HUES6 (cell line): ENCODE measurements at regions not wholly inside any gene's neighbourhood (a gene's known extent, or its start where the extent isn't known, plus 50 kb on each side); places are given as distances from the start of the nearest gene placed in this dataset.

Source experiments
- H3K27ac ChIP-seq: 2 replicates; pipeline ENCODE4 v1.7.0; 2013; ENCODE audit warnings: low read depth, mild to moderate bottlenecking, low read length, inconsistent platforms
- H3K27me3 ChIP-seq: 2 replicates; pipeline ENCODE4 v1.6.1; 2013; ENCODE audit warnings: low read length; ENCODE audit not compliant: control insufficient read depth, insufficient read depth
- H3K36me3 ChIP-seq: 2 replicates; pipeline ENCODE4 v1.6.1; 2013; ENCODE audit warnings: low read length; ENCODE audit not compliant: control insufficient read depth, insufficient read depth
- H3K4me1 ChIP-seq: 2 replicates; pipeline ENCODE4 v1.6.1; 2013; ENCODE audit warnings: low read length; ENCODE audit not compliant: control insufficient read depth, insufficient read depth
- H3K4me3 ChIP-seq: 2 replicates; pipeline ENCODE4 v1.5.1; 2013; ENCODE audit warnings: low read depth, low read length
- H3K9ac ChIP-seq: one replicate; pipeline ENCODE4 v1.6.1; 2013; ENCODE audit warnings: mild to moderate bottlenecking, low read length
- H3K9me3 ChIP-seq: 2 replicates; pipeline ENCODE4 v1.6.1; 2013; ENCODE audit warnings: low read depth, low read length; ENCODE audit not compliant: control insufficient read depth, insufficient read depth

DNA sequence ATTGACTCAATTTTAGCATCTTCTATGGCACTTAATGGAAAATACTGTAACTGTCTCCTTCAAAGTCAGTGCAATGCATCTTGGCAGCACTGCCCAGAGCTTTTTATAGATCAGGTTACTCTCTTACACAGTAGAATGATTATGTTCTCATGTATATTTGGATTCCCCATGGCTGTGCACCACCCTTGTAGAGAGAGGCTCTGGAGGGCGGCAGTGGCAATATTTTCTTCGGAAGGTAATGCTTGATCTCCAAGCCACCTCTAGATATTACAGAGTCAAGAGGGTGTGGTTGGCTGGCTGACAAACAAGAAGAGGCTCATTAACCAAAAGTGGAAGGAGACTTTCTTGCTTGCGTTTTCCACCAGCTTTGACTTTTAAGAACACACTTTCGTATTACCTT is 72.8 kb upstream of the ARSJ start:
- H3K36me3 ChIP-seq: no peaks in the 10 kb centered on the region
- H3K4me1 ChIP-seq: no peaks in the 10 kb centered on the region
- no peak overlapping the region for H3K27ac ChIP-seq
- H3K27me3 ChIP-seq: no peaks in the 10 kb centered on the region
- no peak overlapping the region for H3K4me3 ChIP-seq
- H3K9ac ChIP-seq: no peak overlapping the region
- H3K9me3 ChIP-seq: no peaks in the 10 kb centered on the region

DNA sequence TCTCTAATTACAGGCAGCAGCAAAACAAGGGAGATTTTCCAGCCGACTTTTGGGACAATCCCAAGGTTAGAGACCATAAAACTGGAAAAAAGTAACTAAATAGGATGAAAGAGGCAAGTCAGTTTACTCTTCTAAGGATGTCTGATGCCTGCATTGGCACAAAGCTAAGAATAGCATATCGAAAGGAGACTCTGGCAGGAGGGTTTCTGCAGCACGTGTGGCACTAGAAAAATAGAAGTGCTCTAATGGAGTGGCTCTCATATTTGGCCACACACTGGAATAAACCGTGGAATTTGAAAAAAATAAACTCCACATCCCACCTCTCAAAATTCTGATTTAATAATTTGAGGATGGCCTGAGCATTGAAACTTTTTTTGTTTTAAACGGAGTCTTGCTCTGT is 77.2 kb upstream of the ARSJ start:
- Histone ChIP-seq H3K27me3 (no peaks in the 10 kb centered on the region), H3K36me3 (no peaks in the 10 kb centered on the region), H3K9ac (no peak overlapping the region), H3K4me3 (no peak overlapping the region), H3K27ac (no peak overlapping the region), H3K4me1 (no peaks in the 10 kb centered on the region), H3K9me3 (no peaks in the 10 kb centered on the region)

DNA sequence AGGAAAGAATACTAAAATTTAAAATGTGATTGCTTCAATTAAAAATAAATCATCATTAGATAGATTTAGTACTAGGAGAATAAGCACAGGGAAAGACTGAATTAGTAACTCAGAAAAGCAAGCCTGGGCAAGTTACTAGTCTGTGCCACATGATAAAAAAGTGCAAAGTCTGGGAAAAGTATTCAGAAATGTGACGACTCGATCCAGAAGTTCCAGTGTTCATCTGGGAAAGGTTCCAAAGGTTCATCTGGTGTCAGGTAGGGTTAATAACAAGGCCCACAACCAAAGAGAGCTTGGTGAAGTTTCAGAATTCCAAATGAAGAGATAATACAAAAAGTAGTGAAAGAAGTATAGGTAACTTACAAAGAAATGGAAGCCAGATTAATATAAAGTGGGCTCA is 78.3 kb upstream of the ARSJ start:
- H3K9me3 ChIP-seq: no peaks in the 10 kb centered on the region
- no peak overlapping the region for H3K4me3 ChIP-seq
- H3K27ac ChIP-seq: no peak overlapping the region
- no peaks in the 10 kb centered on the region for H3K4me1 ChIP-seq
- H3K27me3 ChIP-seq: no peaks in the 10 kb centered on the region
- H3K9ac ChIP-seq: no peak overlapping the region
- H3K36me3 ChIP-seq: no peaks in the 10 kb centered on the region

GRCh38 chr4:114062499-114062898 is 83.1 kb upstream of the ARSJ start:
- Histone ChIP-seq H3K27me3 (no peaks in the 10 kb centered on the region), H3K27ac (no peak overlapping the region), H3K9ac (no peak overlapping the region), H3K4me3 (no peak overlapping the region), H3K36me3 (no peaks in the 10 kb centered on the region), H3K4me1 (no peaks in the 10 kb centered on the region), H3K9me3 (no peaks in the 10 kb centered on the region)

DNA sequence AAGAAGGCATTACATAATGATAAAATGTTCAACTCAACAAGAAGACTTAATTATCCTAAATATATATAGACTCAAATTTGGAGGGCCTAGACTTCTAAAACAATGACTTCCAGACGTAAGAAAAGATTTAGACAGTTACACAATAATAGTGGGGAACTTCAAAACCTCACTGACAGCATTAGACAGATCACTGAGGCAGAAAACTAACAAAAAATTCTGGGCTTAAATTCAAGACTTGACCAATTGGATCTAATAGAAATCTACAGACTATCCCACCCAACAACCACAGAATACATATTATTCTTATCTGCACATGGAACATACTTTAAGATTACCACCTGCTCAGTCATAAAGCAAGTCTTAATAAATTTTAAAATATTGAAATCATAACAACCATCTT is 93.3 kb upstream of the ARSJ start:
- no peaks in the 10 kb centered on the region for H3K36me3 ChIP-seq
- no peaks in the 10 kb centered on the region for H3K4me1 ChIP-seq
- no peak overlapping the region for H3K9ac ChIP-seq
- H3K27me3 ChIP-seq: no peaks in the 10 kb centered on the region
- no peak overlapping the region for H3K27ac ChIP-seq
- no peaks in the 10 kb centered on the region for H3K9me3 ChIP-seq
- H3K4me3 ChIP-seq: no peak overlapping the region

- Histone ChIP-seq H3K36me3 (no peaks in the 10 kb centered on the region), H3K9me3 (no peaks in the 10 kb centered on the region), H3K4me1 (peaks cover 5% of the 10 kb centered on the region; the same call in 1 of the 2 replicates), H3K27me3 (no peaks in the 10 kb centered on the region), H3K27ac (no peak overlapping the region), H3K4me3 (no peak overlapping the region), H3K9ac (no peak overlapping the region)
Measured at GRCh38 chr4:114076899-114077570, 97.6 kb upstream of the ARSJ start.

DNA sequence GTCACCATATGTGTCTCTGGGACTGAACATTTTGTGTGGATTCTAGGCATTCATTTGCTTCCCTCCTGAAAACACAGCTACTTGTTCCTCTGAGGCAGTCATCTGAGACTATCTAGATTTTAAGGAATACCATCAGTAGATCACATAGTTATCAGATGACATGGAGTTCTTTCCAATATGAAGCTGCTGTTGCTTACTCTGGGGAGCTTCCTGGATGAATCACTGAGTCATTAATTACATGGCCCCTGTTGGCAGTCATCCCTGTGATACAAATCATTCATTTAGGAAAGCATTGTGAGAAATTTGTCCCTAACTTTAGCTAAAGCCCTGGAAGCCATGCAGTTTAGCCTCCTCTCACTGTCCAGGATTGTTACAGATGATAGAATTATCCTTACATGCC is 98.2 kb upstream of the ARSJ start:
- H3K4me1 ChIP-seq: peaks cover 5% of the 10 kb centered on the region; the same call in 1 of the 2 replicates
- no peaks in the 10 kb centered on the region for H3K36me3 ChIP-seq
- no peak overlapping the region for H3K4me3 ChIP-seq
- no peaks in the 10 kb centered on the region for H3K9me3 ChIP-seq
- no peak overlapping the region for H3K27ac ChIP-seq
- no peaks in the 10 kb centered on the region for H3K27me3 ChIP-seq
- H3K9ac ChIP-seq: no peak overlapping the region

- no peaks in the 10 kb centered on the region for H3K27me3 ChIP-seq
- no peak overlapping the region for H3K4me3 ChIP-seq
- no peaks in the 10 kb centered on the region for H3K36me3 ChIP-seq
- no peak overlapping the region for H3K27ac ChIP-seq
- H3K4me1 ChIP-seq: peaks cover 5% of the 10 kb centered on the region; the same call in 1 of the 2 replicates
- H3K9me3 ChIP-seq: no peaks in the 10 kb centered on the region
- no peak overlapping the region for H3K9ac ChIP-seq
Measured at GRCh38 chr4:114078636-114079035, 99.2 kb upstream of the ARSJ start.

- Histone ChIP-seq H3K27me3 (no peaks in the 10 kb centered on the region), H3K27ac (no peak overlapping the region), H3K9ac (no peak overlapping the region), H3K36me3 (no peaks in the 10 kb centered on the region), H3K4me1 (peaks cover 5% of the 10 kb centered on the region; the same call in 1 of the 2 replicates), H3K9me3 (no peaks in the 10 kb centered on the region), H3K4me3 (no peak overlapping the region)
Measured at GRCh38 chr4:114081783-114082182, 102.3 kb upstream of the ARSJ start.

DNA sequence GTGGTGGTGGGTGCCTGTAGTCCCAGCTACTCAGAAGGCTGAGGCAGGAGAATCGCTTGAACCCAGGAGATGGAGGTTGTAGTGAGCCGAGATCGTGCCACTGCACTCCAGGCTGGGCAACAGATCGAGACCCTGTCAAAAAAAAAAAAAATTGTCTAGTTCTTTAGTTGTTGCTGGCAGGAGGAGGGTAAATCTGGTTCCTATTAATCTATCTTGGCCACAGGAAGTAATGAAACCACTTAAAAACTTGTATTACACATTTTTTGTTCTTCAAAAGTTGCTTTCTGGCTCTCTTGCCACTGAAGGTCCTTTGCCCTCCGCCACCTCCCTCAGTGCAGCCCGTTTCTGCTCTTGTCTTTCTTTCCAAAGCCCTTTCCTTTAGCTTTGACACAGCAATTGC is 102.9 kb upstream of the ARSJ start:
- no peaks in the 10 kb centered on the region for H3K27me3 ChIP-seq
- no peak overlapping the region for H3K9ac ChIP-seq
- peaks cover 5% of the 10 kb centered on the region; the same call in 1 of the 2 replicates for H3K4me1 ChIP-seq

DNA sequence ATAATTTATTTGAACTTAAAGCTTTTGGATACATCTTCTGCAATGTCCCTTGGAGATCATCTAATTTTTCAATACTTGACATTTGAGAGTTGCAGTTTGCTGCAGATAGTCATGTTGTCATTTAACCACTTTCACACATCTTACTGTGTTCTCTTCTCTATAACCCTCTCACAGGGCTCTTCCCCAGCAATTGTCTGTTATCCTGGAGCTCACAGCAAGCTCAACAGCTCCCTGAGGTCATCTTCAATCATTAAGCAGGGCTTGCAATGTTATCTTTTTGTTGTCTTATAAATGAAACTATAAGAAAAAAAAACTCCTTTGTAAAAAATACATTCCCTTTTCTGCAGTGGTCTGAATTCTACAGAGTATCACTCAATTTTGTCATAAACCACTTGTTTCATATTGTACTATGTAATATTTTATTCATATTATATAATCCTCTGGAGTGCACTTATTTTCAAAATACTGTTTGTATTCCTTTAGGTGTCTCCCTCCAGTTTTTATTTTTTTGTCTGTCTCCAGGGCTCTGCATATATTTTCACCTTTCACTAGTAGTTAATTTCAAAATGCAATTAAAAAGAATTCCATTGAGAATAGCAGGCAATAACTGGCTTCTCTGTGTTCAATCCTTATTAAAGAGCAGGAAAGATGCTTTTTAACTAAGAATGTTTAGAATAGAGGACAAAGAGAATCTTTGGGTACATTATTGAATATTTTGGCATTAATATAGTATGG is 106.3 kb upstream of the ARSJ start:
- Histone ChIP-seq H3K9me3 (peaks cover 7% of the 10 kb centered on the region; the same call in 1 of the 2 replicates), H3K36me3 (no peaks in the 10 kb centered on the region), H3K4me3 (no peak overlapping the region), H3K27ac (no peak overlapping the region), H3K9ac (no peak overlapping the region), H3K27me3 (no peaks in the 10 kb centered on the region), H3K4me1 (peaks cover 10% of the 10 kb centered on the region; the same call in 1 of the 2 replicates)

More for the DNA sequence above, 102.9 kb upstream of the ARSJ start:
- Histone ChIP-seq H3K36me3 (no peaks in the 10 kb centered on the region), H3K9me3 (no peaks in the 10 kb centered on the region), H3K4me3 (no peak overlapping the region), H3K27ac (no peak overlapping the region)
